Left hindlimb (tissue), 1 donor: ENCODE measurements at regions not wholly inside any gene's neighbourhood (a gene's known extent, or its start where the extent isn't known, plus 50 kb on each side); places are given as distances from the start of the nearest gene placed in this dataset.

Experiments
- DNase-seq: peaks from one replicate; pipeline ENCODE4 v3.0.0-alpha.2; 2018

DNA sequence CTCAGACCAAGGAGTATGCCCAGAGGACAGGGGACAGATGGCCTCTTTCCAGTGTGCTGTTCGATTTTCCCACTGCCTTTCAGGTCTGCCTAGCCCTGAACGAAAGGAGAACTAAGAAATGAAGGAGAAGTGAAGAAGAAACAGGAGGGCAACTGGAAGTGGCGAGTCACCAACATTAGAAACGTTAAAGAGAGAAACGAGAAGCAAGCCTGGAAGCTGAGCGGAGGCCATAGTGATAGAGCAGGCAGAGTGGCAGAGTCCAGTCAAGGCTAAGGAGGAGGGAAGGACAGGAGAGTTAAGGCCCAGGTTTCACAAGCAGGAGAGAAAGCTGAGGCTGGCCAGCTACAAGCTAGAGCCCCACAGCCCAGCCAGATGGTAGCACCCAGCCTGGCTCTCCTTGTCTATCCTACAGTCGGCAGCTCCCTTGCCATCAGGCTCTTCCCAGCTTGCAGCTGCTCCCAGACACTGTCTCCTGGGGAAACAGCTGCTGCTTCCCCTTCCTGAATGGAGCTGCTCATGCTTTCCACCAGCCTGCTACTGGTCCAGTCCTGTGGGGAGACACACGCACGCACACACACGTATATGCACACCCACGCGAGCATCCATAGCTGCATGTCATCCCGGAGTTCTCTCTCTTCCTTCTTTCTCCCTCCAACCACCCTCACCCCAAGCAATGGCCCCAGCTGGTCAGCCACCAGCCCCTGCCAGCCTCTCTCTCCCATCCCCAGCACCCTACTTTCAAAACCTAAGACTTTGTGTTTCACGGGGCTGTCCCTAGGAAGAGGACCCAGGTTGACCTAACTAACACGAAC, 139.7 kb upstream of the CCND2 start:
- peak; percentile 80 for DNase-seq

DNA sequence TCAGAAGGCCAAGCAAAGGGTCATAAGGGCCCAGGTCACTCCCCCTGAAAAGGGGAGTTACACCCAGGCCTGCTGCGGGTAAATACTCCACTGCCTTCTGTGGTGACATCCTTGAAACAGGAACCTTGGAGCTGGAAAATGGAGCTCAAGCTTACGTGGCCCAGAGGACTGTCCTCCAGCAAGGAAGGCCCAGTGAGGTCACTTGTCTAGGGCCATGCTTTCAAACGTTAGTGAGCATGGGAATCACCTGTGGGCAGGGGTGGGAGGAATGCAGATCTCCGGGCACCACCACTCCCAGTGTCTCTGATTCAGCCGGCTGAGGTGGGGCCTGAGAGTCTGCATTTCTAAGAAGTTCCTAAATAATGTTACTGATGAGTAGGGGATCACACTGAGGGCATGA, 140.5 kb upstream of the CCND2 start:
- DNase-seq, result no peak

- no peak for DNase-seq
These were observed 152.0 kb upstream of the CCND2 start for GRCh38 chr12:4121506-4122020.

DNA sequence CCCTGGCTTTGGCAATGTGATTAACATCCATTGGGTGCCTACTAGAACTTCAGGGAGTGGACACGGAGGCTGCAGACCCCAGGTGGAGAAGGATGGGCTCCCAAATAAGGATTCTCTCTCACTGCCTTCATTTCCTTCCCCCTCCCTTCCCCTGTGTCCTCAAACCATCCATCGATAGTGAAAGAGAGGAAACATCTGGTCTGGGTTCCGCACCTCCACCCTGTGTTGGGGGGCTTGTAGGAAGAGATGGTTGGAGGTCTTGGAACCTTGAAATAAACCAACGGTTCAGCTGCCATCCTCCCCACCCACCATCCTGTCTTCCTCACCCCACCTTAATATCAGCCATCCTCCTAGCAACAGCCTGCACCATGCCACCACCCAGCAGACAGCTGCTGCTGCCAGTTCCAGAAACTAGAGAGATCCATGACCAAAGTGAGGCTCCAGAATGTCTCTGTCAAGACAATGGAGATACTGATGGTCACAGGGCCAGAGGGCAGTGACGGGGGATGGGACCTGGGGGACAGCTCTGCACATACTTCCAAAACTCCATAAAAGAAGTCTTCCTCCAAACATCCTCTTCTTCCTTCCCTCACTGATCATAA, 153.1 kb upstream of the CCND2 start:
- no peak for DNase-seq

DNA sequence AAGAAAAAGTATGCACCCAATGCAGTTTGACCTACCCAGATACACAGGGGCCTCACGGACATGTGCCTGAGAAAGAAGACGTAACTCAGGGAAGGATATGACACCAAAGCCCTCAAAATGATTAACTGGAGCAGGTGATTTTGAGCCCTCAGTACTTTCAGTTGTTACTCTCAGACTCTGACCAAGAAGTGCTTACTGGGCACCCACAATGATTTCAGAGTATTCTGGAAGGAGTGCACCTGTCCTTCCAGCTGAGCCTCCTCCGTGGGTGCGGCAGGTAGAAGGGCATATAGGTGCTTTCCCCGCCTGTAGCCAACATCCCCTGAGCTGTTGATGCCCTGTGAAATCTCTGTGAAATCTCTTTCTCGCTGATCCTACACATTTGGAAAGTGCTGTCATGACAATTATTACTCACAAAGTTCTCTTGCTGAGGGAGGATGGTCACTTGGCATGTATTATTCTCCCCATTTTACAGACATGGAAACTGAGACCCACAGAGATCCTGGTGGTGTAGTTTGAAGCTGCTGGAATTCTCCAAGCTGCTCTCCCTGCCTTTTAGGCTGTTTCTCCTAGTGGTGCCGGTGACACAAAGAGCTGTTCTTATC, 154.3 kb upstream of the CCND2 start:
- DNase-seq, result no peak

GRCh38 chr12:4118601-4119156, 154.9 kb upstream of the CCND2 start:
- no peak for DNase-seq

GRCh38 chr12:4118017-4118510, 155.5 kb upstream of the CCND2 start:
- DNase-seq, result peak; percentile 59

GRCh38 chr12:4117386-4118016, 156.1 kb upstream of the CCND2 start:
- no peak for DNase-seq

GRCh38 chr12:4116251-4117111, 157.1 kb upstream of the CCND2 start:
- DNase-seq, result peak; percentile 72

DNA sequence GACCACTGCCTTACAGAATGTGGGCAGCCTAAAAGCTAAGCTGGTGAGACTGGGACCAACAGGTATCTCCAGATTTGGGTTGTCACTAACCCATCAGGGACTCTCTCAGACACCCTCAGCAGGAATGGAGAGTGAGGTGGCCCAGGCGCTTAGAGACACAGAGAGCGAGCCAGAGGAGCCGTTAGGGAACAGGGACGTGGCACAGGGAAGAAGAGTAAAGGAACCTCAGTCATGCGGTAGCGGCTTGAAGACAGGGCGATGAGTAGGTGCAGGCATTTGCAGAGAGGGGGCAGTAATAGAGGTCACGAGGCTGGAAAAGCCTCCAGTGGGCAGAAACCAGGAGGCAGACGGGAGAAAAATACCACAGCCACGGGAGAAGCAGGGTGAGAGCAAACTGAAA, 158.0 kb upstream of the CCND2 start:
- DNase-seq, result no peak

DNA sequence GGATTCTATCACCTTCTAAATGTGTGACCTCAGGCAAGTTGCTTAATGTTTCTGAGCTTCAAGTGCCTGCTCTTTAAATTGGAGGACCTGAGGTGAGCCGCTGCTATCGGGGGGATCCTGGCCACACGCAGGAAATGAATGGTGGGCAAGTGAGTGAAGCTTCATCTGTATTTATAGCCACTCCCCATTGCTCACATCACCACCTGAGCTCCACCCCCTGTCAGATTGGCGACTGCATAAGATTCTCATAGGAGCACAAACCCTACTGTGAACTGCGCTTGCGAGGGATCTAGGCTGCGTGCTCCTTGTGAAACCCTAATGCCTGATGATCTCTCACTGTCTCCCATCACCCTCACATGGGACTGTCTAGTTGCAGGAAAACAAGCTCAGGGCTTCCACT, 158.6 kb upstream of the CCND2 start:
- no peak for DNase-seq

- DNase-seq, result peak; percentile 67
These were observed 160.7 kb upstream of the CCND2 start for GRCh38 chr12:4112734-4113325.

DNA sequence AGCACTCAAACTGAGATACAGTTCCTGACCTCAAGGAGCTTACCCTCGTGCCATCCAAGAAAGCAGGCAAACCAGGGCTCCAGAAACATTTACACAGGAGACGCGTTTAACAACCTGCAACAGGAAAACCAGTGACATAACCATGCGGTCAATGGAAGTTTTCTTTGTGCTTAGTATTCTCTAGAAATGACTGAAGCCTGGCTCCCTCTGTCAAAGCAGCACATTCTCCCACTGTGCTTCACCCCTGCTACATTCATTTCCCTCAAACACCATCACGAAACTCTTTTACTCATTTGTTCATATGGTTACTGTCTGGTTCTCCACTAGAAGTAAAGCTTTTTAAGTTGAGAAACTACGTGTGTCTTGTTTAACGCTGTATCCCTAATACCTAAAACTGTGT, 161.3 kb upstream of the CCND2 start:
- DNase-seq, result no peak

DNA sequence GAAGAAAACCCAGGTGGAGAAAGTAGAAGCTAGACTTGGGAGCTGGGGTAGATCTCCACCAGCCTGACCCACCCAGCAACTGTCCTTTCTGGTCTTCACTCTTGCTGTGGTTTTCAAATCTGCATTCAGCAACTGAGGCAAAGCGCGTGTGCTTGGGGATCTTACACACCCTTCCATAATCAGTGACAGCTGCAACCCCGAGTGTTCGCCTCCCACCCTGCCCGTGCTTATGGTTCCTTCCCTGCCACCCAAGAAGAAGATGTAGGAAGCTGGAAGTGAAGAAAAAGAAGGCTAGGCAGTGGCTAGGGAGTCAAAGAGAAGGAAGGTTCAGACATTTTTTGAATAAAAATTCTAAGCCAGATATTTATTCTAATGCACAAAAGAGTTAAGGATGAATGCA, 162.6 kb upstream of the CCND2 start:
- DNase-seq, result no peak

DNA sequence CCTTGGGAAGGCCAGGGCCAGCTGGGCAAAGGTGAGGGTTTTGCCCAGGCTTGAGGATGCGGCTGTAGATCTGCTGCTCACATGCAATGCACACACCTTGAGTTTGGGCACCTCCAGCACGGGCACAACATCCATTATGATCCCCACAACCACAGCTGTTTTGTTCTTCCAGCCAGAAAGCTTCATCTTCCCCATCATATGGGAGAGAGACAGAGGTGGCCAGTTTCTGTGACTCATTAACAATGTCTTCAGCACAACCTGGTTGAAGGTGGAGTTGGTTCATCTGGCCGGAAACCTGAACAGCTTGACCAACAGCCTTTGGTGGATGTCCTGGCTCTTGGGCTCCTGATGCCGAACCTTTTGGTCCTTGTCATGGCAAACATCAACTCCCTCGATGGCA, 163.7 kb upstream of the CCND2 start:
- no peak for DNase-seq

DNA sequence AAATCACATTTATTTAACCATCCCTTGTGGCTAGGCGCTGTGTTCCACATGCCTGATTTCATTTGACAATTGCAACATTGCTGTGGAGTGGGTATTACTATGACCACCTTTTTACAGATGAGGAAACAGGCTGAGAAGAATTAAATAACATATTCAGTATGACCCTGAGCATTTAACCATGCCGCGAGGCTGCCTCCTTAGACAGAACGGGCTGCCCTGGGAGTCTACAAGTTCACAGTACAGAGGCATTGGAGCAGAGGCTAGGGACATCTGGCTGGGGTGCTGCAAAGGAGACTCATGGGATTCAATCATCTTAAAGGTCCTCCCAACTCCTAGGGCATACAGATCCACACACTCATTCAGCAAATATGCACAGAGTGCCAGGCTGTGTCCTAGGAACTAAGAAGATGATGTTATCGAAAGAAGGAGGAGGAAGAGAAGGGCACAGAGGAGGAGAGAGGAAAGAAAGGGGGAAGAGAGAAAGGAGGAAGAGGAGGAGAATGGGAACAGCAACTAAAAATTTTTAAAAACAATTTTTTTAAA, 164.7 kb upstream of the CCND2 start:
- no peak for DNase-seq

- DNase-seq, result no peak
These were observed 165.5 kb upstream of the CCND2 start for GRCh38 chr12:4107911-4108697.

GRCh38 chr12:4107436-4107878, 166.1 kb upstream of the CCND2 start:
- DNase-seq, result no peak

DNA sequence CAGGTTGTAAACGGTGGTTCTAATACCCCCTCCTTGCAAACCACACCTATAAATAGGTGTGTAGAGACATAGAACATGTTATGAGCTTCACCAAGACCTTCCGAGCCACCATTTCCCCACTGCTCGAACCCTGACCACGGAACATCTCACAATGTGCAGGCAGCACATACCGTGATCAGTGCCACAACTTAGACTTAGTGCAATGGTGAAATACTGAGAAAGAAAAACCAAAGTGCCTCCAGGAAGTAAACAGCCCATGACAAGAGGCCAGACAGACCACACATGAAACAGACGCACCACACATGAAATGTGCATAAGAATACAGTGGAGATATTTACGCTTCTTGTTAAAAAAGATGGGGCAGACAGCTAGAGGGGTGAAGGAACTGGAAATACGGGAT, 166.9 kb upstream of the CCND2 start:
- no peak for DNase-seq

DNA sequence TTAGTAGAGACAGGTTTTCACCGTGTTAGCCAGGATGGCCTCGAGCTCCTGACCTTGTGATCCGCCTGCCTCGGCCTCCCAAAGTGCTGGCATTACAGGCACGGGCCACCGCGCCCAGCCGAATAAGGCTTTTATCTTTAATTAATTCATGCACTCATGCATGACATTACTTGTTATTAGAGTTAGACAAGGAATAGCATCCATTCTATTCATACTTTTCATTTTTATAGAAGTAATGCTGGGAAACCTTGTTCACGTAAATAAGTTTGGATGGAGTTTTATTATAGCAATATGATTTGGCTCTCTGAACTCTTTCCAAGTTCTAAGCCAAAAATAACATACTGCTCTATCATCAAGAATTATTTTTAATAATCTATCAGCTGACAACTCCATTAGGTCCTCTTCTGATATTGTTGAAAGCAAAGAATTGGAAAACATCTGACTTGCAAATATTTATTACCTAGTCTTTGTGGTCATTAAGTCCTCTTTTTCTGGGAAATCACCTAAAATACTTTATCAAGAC, 168.8 kb upstream of the CCND2 start:
- no peak for DNase-seq
